HEK293 (cell line): ENCODE measurements at regions not wholly inside any gene's neighbourhood (a gene's known extent, or its start where the extent isn't known, plus 50 kb on each side); places are given as distances from the start of the nearest gene placed in this dataset.

Experiments used
- CTCF ChIA-PET: fragments of 350-600 bp; formaldehyde crosslinking; extraction: SDS; loops from one replicate; lab custom pipeline; 2021; ENCODE audit warnings: antibody characterized with exemption; lab: Yijun Ruan, JAX
- POLR2A ChIA-PET: fragments of 300-600 bp; formaldehyde crosslinking; extraction: SDS; loops from one replicate; lab custom pipeline; 2020; ENCODE audit warnings: antibody characterized with exemption, inconsistent platforms; lab: Yijun Ruan, JAX
- H3K27ac ChIP-seq: fragments of 200-500 bp; sonication (Bioruptor generic); 2 replicates; pipeline ENCODE4 v1.5.1; 2014; ENCODE audit warnings: low read depth, low read length, control low read depth, inconsistent platforms; ENCODE audit errors: extremely low read depth
- H3K36me3 ChIP-seq, 2 experiments: fragments of 200-500 bp in 1 of 2; sonication (Bioruptor generic) in 1 of 2; 1 replicate in 1 of 2; 2 replicates in 1 of 2; pipeline ENCODE4 v1.5.1; 2014 to 2017; ENCODE audit warnings: inconsistent platforms in 2 of 2, low read length in 2 of 2; ENCODE audit not compliant: control insufficient read depth in 2 of 2, insufficient read depth in 1 of 2
- H3K4me1 ChIP-seq: fragments of 200-500 bp; sonication (Bioruptor generic); 2 replicates; pipeline ENCODE4 v1.5.1; 2014; ENCODE audit warnings: mild to moderate bottlenecking, low read length, inconsistent platforms; ENCODE audit not compliant: control insufficient read depth, insufficient read depth
- H3K4me3 ChIP-seq: 2 replicates; pipeline ENCODE4 v1.5.1; 2011; ENCODE audit warnings: low read depth, mild to moderate bottlenecking, control low read depth, low read length, moderate library complexity
- H3K9me3 ChIP-seq: fragments of 200-500 bp; sonication (Bioruptor generic); 2 replicates; pipeline ENCODE4 v1.5.1; 2014; ENCODE audit warnings: low read depth, low read length, inconsistent platforms; ENCODE audit not compliant: control insufficient read depth, insufficient read depth
- MEIS1 ChIP-seq: sonication (generic); formaldehyde crosslinking; IDR thresholded peaks from 2 replicates; pipeline ENCODE4 v1.8.1; 2022; ENCODE audit warnings: missing genetic modification reagents, mild to moderate bottlenecking, borderline replicate concordance
- MZF1 ChIP-seq: fragments of 450-650 bp; formaldehyde crosslinking; IDR thresholded peaks from 2 replicates; pipeline ENCODE4 v1.5.1; 2017; ENCODE audit warnings: missing biosample characterization, missing genetic modification characterization, borderline replicate concordance
- REST ChIP-seq: fragments of 450-650 bp; formaldehyde crosslinking; IDR thresholded peaks from 2 replicates; pipeline ENCODE4 v1.5.1; 2016; ENCODE audit warnings: missing biosample characterization, missing genetic modification characterization
- SCRT2 ChIP-seq: fragments of 450-650 bp; formaldehyde crosslinking; IDR thresholded peaks from 2 replicates; pipeline ENCODE4 v1.5.1; 2016; ENCODE audit warnings: missing biosample characterization, missing genetic modification characterization
- SP7 ChIP-seq: fragments of 450-650 bp; formaldehyde crosslinking; IDR thresholded peaks from 2 replicates; pipeline ENCODE4 v1.5.1; 2016; ENCODE audit warnings: missing biosample characterization, missing genetic modification characterization
- ZFP41 ChIP-seq: fragments of 450-650 bp; formaldehyde crosslinking; IDR thresholded peaks from 2 replicates; pipeline ENCODE4 v1.5.1; 2016; ENCODE audit warnings: missing biosample characterization, missing genetic modification characterization, borderline replicate concordance
- ZFP69B ChIP-seq: fragments of 450-650 bp; formaldehyde crosslinking; IDR thresholded peaks from 2 replicates; pipeline ENCODE4 v1.5.1; 2016; ENCODE audit warnings: missing biosample characterization, missing genetic modification characterization
- ZNF112 ChIP-seq: fragments of 450-650 bp; formaldehyde crosslinking; IDR thresholded peaks from 2 replicates; pipeline ENCODE4 v1.5.0; 2017; ENCODE audit warnings: missing biosample characterization, missing genetic modification characterization
- ZNF175 ChIP-seq: fragments of 450-650 bp; formaldehyde crosslinking; IDR thresholded peaks from 2 replicates; pipeline ENCODE4 v1.5.1; 2016; ENCODE audit warnings: missing biosample characterization, missing genetic modification characterization
- ZNF223 ChIP-seq: fragments of 450-650 bp; formaldehyde crosslinking; IDR thresholded peaks from 2 replicates; pipeline ENCODE4 v1.5.1; 2016; ENCODE audit warnings: missing biosample characterization, missing genetic modification characterization
- ZNF23 ChIP-seq: fragments of 450-650 bp; formaldehyde crosslinking; IDR thresholded peaks from 2 replicates; pipeline ENCODE4 v1.5.1; 2016; ENCODE audit warnings: missing biosample characterization, missing genetic modification characterization, borderline replicate concordance
- ZNF266 ChIP-seq: fragments of 450-650 bp; formaldehyde crosslinking; IDR thresholded peaks from 2 replicates; pipeline ENCODE4 v1.5.1; 2016; ENCODE audit warnings: missing biosample characterization, missing genetic modification characterization, low read depth
- ZNF292 ChIP-seq: fragments of 450-650 bp; formaldehyde crosslinking; IDR thresholded peaks from 2 replicates; pipeline ENCODE4 v1.5.1; 2016; ENCODE audit warnings: low read depth, missing biosample characterization, missing genetic modification characterization, borderline replicate concordance
- ZNF529 ChIP-seq: fragments of 450-650 bp; formaldehyde crosslinking; IDR thresholded peaks from 2 replicates; pipeline ENCODE4 v1.5.1; 2017; ENCODE audit warnings: missing genetic modification characterization, missing biosample characterization; ENCODE audit not compliant: insufficient replicate concordance
- ZNF544 ChIP-seq: fragments of 450-650 bp; formaldehyde crosslinking; IDR thresholded peaks from 2 replicates; pipeline ENCODE4 v1.5.0; 2017; ENCODE audit warnings: missing biosample characterization, missing genetic modification characterization
- ZNF560 ChIP-seq: fragments of 450-650 bp; formaldehyde crosslinking; IDR thresholded peaks from 2 replicates; pipeline ENCODE4 v1.5.1; 2017; ENCODE audit warnings: missing biosample characterization, missing genetic modification characterization, borderline replicate concordance
- ZNF600 ChIP-seq: fragments of 450-650 bp; formaldehyde crosslinking; IDR thresholded peaks from 2 replicates; pipeline ENCODE4 v1.5.1; 2016; ENCODE audit warnings: missing biosample characterization, missing genetic modification characterization
- ZNF626 ChIP-seq: fragments of 450-650 bp; sonication (Bioruptor Pico); formaldehyde crosslinking; IDR thresholded peaks from 2 replicates; pipeline ENCODE4 v1.5.1; 2018; ENCODE audit warnings: missing biosample characterization, missing genetic modification characterization, inconsistent platforms
- ZNF629 ChIP-seq: fragments of 450-650 bp; formaldehyde crosslinking; IDR thresholded peaks from 2 replicates; pipeline ENCODE4 v1.5.1; 2017; ENCODE audit warnings: missing biosample characterization, missing genetic modification characterization
- ZNF670 ChIP-seq: fragments of 450-650 bp; formaldehyde crosslinking; IDR thresholded peaks from 2 replicates; pipeline ENCODE4 v1.5.1; 2016; ENCODE audit warnings: missing biosample characterization, missing genetic modification characterization, low read depth
- TF ChIP-seq, protein P1 (sequence below): fragments of 450-650 bp; formaldehyde crosslinking; IDR thresholded peaks from 2 replicates; pipeline ENCODE4 v1.5.1; 2016; ENCODE audit warnings: missing biosample characterization, missing genetic modification characterization
- TF ChIP-seq, protein P2 (sequence below): fragments of 450-650 bp; formaldehyde crosslinking; IDR thresholded peaks from 2 replicates; pipeline ENCODE4 v1.5.1; 2016; ENCODE audit warnings: missing biosample characterization, missing genetic modification characterization, borderline replicate concordance
- TF ChIP-seq, protein P3 (sequence below): fragments of 450-650 bp; formaldehyde crosslinking; IDR thresholded peaks from 2 replicates; pipeline ENCODE4 v1.5.1; 2016; ENCODE audit warnings: missing biosample characterization, missing genetic modification characterization
- TF ChIP-seq, protein P4 (sequence below): fragments of 450-650 bp; formaldehyde crosslinking; IDR thresholded peaks from 2 replicates; pipeline ENCODE4 v1.5.1; 2017; ENCODE audit warnings: missing biosample characterization, missing genetic modification characterization

DNA sequence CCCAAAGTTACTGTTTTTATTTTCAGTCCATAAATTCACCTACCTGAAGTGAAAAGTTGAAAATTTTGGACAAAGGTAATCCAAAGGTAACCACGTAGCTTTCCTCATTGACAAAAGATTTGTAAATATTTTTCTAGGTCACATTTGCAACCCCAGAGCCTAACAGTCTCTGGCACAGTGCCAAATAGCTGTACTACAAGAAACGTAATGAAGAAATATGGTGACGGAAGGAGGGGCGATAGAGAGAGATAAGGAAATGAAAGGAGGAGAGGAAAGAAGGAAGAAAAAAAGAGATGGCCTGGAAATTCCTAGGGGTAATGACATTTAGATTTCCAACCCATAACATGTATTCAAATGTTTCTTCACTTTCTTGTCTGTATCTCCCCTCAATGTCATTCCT lies 159.4 kb downstream of the BARHL2 start:
- ChIA-PET POLR2A (no interaction called here), CTCF (interaction anchor here (0.9 to 1.0 kb wide), 2 partner anchors 21 to 134 kb away, joined by 3 to 4 read pairs; no protein-coding TSS in a partner anchor)
- Histone ChIP-seq H3K4me3 (no peak overlapping the region), H3K36me3 (no peaks in the 10 kb centered on the region), H3K9me3 (no peaks in the 10 kb centered on the region), H3K4me1 (peaks cover 8% of the 10 kb centered on the region), H3K27ac (no peak overlapping the region)
- TF ChIP-seq, protein P1, sequence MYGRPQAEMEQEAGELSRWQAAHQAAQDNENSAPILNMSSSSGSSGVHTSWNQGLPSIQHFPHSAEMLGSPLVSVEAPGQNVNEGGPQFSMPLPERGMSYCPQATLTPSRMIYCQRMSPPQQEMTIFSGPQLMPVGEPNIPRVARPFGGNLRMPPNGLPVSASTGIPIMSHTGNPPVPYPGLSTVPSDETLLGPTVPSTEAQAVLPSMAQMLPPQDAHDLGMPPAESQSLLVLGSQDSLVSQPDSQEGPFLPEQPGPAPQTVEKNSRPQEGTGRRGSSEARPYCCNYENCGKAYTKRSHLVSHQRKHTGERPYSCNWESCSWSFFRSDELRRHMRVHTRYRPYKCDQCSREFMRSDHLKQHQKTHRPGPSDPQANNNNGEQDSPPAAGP (tag by site-specific recombination): no peak
- no peak for TF ChIP-seq ZNF600 (tag by site-specific recombination)
- no peak for TF ChIP-seq ZNF560
- no peak for TF ChIP-seq ZNF23 (tag by site-specific recombination)
- TF ChIP-seq ZFP41 (tag by site-specific recombination): no peak
- TF ChIP-seq SP7 (tag by site-specific recombination): 0 out of 2 replicates have a peak, but pooled peaks have one; percentile 17
- TF ChIP-seq ZNF223 (tag by site-specific recombination): no peak
- TF ChIP-seq, protein P2, sequence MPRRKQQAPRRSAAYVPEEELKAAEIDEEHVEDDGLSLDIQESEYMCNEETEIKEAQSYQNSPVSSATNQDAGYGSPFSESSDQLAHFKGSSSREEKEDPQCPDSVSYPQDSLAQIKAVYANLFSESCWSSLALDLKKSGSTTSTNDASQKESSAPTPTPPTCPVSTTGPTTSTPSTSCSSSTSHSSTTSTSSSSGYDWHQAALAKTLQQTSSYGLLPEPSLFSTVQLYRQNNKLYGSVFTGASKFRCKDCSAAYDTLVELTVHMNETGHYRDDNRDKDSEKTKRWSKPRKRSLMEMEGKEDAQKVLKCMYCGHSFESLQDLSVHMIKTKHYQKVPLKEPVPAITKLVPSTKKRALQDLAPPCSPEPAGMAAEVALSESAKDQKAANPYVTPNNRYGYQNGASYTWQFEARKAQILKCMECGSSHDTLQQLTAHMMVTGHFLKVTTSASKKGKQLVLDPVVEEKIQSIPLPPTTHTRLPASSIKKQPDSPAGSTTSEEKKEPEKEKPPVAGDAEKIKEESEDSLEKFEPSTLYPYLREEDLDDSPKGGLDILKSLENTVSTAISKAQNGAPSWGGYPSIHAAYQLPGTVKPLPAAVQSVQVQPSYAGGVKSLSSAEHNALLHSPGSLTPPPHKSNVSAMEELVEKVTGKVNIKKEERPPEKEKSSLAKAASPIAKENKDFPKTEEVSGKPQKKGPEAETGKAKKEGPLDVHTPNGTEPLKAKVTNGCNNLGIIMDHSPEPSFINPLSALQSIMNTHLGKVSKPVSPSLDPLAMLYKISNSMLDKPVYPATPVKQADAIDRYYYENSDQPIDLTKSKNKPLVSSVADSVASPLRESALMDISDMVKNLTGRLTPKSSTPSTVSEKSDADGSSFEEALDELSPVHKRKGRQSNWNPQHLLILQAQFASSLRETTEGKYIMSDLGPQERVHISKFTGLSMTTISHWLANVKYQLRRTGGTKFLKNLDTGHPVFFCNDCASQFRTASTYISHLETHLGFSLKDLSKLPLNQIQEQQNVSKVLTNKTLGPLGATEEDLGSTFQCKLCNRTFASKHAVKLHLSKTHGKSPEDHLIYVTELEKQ (tag by site-specific recombination): no peak
- no peak for TF ChIP-seq REST (tag by site-specific recombination)
- no peak for TF ChIP-seq MZF1 (tag by site-specific recombination)
- no peak for TF ChIP-seq ZNF670
- peak; percentile 7 for TF ChIP-seq ZNF529
- no peak for TF ChIP-seq ZFP69B (tag by site-specific recombination)
- TF ChIP-seq ZNF292 (tag by site-specific recombination): no peak
- TF ChIP-seq SCRT2 (tag by site-specific recombination): no peak
- TF ChIP-seq, protein P3, sequence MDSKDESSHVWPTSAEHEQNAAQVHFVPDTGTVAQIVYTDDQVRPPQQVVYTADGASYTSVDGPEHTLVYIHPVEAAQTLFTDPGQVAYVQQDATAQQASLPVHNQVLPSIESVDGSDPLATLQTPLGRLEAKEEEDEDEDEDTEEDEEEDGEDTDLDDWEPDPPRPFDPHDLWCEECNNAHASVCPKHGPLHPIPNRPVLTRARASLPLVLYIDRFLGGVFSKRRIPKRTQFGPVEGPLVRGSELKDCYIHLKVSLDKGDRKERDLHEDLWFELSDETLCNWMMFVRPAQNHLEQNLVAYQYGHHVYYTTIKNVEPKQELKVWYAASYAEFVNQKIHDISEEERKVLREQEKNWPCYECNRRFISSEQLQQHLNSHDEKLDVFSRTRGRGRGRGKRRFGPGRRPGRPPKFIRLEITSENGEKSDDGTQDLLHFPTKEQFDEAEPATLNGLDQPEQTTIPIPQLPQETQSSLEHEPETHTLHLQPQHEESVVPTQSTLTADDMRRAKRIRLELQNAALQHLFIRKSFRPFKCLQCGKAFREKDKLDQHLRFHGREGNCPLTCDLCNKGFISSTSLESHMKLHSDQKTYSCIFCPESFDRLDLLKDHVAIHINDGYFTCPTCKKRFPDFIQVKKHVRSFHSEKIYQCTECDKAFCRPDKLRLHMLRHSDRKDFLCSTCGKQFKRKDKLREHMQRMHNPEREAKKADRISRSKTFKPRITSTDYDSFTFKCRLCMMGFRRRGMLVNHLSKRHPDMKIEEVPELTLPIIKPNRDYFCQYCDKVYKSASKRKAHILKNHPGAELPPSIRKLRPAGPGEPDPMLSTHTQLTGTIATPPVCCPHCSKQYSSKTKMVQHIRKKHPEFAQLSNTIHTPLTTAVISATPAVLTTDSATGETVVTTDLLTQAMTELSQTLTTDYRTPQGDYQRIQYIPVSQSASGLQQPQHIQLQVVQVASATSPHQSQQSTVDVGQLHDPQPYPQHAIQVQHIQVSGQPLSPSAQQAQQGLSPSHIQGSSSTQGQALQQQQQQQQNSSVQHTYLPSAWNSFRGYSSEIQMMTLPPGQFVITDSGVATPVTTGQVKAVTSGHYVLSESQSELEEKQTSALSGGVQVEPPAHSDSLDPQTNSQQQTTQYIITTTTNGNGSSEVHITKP (tag by site-specific recombination): 0 out of 2 replicates have a peak, but pooled peaks have one; percentile 12
- TF ChIP-seq, protein P4, sequence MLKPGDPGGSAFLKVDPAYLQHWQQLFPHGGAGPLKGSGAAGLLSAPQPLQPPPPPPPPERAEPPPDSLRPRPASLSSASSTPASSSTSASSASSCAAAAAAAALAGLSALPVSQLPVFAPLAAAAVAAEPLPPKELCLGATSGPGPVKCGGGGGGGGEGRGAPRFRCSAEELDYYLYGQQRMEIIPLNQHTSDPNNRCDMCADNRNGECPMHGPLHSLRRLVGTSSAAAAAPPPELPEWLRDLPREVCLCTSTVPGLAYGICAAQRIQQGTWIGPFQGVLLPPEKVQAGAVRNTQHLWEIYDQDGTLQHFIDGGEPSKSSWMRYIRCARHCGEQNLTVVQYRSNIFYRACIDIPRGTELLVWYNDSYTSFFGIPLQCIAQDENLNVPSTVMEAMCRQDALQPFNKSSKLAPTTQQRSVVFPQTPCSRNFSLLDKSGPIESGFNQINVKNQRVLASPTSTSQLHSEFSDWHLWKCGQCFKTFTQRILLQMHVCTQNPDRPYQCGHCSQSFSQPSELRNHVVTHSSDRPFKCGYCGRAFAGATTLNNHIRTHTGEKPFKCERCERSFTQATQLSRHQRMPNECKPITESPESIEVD (tag by site-specific recombination): no peak
- 0 out of 2 replicates have a peak, but pooled peaks have one; percentile 51 for TF ChIP-seq ZNF112 (tag by site-specific recombination)
- TF ChIP-seq MEIS1: no peak
- peak; percentile 94 for TF ChIP-seq ZNF544 (tag by site-specific recombination)
- TF ChIP-seq ZNF626 (tag by site-specific recombination): peak; percentile 57; the same call in 1 of the 2 replicates
- no peak for TF ChIP-seq ZNF266 (tag by site-specific recombination)
- TF ChIP-seq ZNF175: no peak
- no peak for TF ChIP-seq ZNF629 (tag by site-specific recombination)
